ENCODE measurements at regions not wholly inside any gene's neighbourhood (a gene's known extent, or its start where the extent isn't known, plus 50 kb on each side); places are given as distances from the start of the nearest gene placed in this dataset.

GRCh38 chr2:72023678-72024390 lies 123.8 kb downstream of the CYP26B1 start:
- TF ChIP-seq CTCF (IDR thresholded peaks at IDR 0.05; ENCODE audit: insufficient read depth, low read length) (no peak), POLR2AphosphoS5 (IDR thresholded peaks at IDR 0.05; ENCODE audit: low read depth) (no peak), REST (IDR thresholded peaks at IDR 0.05; ENCODE audit: insufficient replicate concordance, low read depth) (no peak)

Measured in HL-60 (cell line).